ENCODE measurements at regions not wholly inside any gene's neighbourhood (a gene's known extent, or its start where the extent isn't known, plus 50 kb on each side); places are given as distances from the start of the nearest gene placed in this dataset.

GRCh38 chr2:37526856-37527255 lies 144.6 kb downstream of the CDC42EP3 start:
- TF ChIP-seq, protein P1, sequence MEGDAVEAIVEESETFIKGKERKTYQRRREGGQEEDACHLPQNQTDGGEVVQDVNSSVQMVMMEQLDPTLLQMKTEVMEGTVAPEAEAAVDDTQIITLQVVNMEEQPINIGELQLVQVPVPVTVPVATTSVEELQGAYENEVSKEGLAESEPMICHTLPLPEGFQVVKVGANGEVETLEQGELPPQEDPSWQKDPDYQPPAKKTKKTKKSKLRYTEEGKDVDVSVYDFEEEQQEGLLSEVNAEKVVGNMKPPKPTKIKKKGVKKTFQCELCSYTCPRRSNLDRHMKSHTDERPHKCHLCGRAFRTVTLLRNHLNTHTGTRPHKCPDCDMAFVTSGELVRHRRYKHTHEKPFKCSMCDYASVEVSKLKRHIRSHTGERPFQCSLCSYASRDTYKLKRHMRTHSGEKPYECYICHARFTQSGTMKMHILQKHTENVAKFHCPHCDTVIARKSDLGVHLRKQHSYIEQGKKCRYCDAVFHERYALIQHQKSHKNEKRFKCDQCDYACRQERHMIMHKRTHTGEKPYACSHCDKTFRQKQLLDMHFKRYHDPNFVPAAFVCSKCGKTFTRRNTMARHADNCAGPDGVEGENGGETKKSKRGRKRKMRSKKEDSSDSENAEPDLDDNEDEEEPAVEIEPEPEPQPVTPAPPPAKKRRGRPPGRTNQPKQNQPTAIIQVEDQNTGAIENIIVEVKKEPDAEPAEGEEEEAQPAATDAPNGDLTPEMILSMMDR (IDR thresholded peaks at IDR 0.05; ENCODE audit: poor library complexity), result no peak
- TF ChIP-seq EZH2 (IDR thresholded peaks at IDR 0.05; ENCODE audit: borderline replicate concordance), result no peak
